ENCODE measurements at regions not wholly inside any gene's neighbourhood (a gene's known extent, or its start where the extent isn't known, plus 50 kb on each side); places are given as distances from the start of the nearest gene placed in this dataset.

DNA sequence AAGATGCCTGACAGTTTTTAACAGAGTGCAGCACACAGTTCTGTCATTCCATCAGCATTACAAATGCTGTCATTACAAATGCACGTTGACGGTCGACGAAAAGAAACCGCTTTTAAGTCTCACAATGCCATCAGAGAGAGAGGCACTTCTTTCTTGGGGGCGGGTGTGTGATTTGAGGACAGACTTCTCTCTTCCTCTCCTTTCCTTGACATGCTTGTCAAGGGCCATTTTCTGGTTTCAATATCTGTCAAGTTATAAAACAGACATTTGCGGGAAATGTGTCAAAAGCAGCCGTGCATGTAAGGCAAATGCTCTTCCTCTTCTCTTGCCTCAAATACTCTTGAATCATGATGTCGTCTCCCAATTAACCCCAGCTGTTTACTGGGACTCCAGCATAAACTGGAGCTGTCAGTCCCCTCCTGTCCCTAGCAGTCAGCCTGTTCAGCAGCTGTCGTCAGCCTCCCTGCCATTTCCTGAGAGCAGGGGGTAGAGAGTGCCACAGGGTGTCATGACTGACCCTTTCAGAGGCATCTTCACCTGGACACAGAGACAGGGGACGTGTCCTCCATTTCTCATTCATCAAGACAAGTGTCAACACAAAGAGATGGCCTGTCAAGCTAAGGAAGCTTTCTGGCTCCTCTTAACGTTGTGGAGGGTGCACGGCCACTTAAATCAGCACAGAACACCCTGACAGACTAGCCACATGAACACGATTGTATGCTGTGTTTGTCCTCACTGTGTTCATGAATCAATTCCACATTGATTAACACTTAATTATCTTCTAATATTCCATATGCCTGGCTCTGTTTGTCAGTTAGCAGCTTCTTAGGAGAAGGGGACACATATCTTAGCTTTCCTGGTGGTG, 305.4 kb upstream of the RAB6C start:
- H3K79me2 ChIP-seq (ENCODE audit: low read depth) = no peaks in the 10 kb centered on the region
- H3F3A ChIP-seq (ENCODE audit: low read depth) = no peaks in the 10 kb centered on the region
- no peak overlapping the region for H2AFZ ChIP-seq (replicated peaks)
- no peaks in the 10 kb centered on the region for H3K27me3 ChIP-seq
- TF ChIP-seq EZH2phosphoT487 (IDR thresholded peaks at IDR 0.05) (no peak), EZH2 (IDR thresholded peaks at IDR 0.05) (no peak)
- TF ChIP-seq, protein P1, sequence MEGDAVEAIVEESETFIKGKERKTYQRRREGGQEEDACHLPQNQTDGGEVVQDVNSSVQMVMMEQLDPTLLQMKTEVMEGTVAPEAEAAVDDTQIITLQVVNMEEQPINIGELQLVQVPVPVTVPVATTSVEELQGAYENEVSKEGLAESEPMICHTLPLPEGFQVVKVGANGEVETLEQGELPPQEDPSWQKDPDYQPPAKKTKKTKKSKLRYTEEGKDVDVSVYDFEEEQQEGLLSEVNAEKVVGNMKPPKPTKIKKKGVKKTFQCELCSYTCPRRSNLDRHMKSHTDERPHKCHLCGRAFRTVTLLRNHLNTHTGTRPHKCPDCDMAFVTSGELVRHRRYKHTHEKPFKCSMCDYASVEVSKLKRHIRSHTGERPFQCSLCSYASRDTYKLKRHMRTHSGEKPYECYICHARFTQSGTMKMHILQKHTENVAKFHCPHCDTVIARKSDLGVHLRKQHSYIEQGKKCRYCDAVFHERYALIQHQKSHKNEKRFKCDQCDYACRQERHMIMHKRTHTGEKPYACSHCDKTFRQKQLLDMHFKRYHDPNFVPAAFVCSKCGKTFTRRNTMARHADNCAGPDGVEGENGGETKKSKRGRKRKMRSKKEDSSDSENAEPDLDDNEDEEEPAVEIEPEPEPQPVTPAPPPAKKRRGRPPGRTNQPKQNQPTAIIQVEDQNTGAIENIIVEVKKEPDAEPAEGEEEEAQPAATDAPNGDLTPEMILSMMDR (IDR thresholded peaks at IDR 0.05) = no peak
- no peak overlapping the region for H3K9ac ChIP-seq
- H3K9me3 Mint-ChIP-seq = no peaks in the 10 kb centered on the region
- no peak overlapping the region for H3K4me2 ChIP-seq
- H3K27ac Mint-ChIP-seq = no peak overlapping the region
- H3K36me3 ChIP-seq = no peaks in the 10 kb centered on the region
- H4K20me1 ChIP-seq (ENCODE audit: low read depth) = no peaks in the 10 kb centered on the region
- H3K9me3 ChIP-seq (ENCODE audit: low read depth) = no peaks in the 10 kb centered on the region
- H3K27me3 Mint-ChIP-seq (ENCODE audit: insufficient read depth, low read depth) = peaks cover 4% of the 10 kb centered on the region
- no peak for DNase-seq (ENCODE audit: low spot score)
- H3K27ac ChIP-seq = no peak overlapping the region
- H3K4me3 ChIP-seq = no peak overlapping the region
- H3K4me3 Mint-ChIP-seq = no peak overlapping the region
- peaks cover 7% of the 10 kb centered on the region for H3K4me1 ChIP-seq
- H3K36me3 Mint-ChIP-seq = no peaks in the 10 kb centered on the region
- H3K4me1 Mint-ChIP-seq = peaks cover 13% of the 10 kb centered on the region

DNA sequence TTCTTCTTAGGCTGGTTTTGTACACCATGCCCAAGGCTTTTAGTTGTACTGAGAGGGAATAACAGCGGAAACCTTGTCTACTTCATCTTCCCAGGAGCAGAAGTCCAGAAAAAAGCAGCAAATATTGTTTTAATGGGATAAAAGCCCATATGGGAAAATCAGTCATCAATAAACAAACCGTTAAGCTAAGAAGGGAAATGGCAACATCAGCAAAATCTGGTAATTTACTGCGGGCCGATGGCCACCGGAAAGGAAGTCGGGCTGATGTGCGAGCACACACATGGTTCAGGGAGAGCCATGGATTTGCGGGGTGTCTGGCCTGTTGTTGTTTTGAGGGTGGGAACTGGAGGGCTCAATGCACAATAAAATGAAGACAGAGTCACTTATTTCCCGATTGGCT, 300.7 kb upstream of the RAB6C start:
- no peak for TF ChIP-seq EZH2 (IDR thresholded peaks at IDR 0.05)
- Mint-ChIP-seq H3K4me3 (no peak overlapping the region), H3K27ac (no peak overlapping the region), H3K9me3 (no peaks in the 10 kb centered on the region), H3K27me3 (ENCODE audit: insufficient read depth, low read depth) (peaks cover 2% of the 10 kb centered on the region), H3K36me3 (no peaks in the 10 kb centered on the region), H3K4me1 (peaks cover 6% of the 10 kb centered on the region)
- H3K4me2 ChIP-seq = no peak overlapping the region
- H3K9me3 ChIP-seq (ENCODE audit: low read depth) = no peaks in the 10 kb centered on the region
- no peak overlapping the region for H3K9ac ChIP-seq
- H3K79me2 ChIP-seq (ENCODE audit: low read depth) = no peaks in the 10 kb centered on the region
- H3K4me1 ChIP-seq = peaks cover 4% of the 10 kb centered on the region
- H3K27ac ChIP-seq = no peak overlapping the region
- H4K20me1 ChIP-seq (ENCODE audit: low read depth) = no peaks in the 10 kb centered on the region
- H3K36me3 ChIP-seq = no peaks in the 10 kb centered on the region
- no peak for DNase-seq (ENCODE audit: low spot score)
- no peaks in the 10 kb centered on the region for H3F3A ChIP-seq (ENCODE audit: low read depth)
- H3K4me3 ChIP-seq = no peak overlapping the region
- no peaks in the 10 kb centered on the region for H3K27me3 ChIP-seq
- no peak overlapping the region for H2AFZ ChIP-seq (replicated peaks)

DNA sequence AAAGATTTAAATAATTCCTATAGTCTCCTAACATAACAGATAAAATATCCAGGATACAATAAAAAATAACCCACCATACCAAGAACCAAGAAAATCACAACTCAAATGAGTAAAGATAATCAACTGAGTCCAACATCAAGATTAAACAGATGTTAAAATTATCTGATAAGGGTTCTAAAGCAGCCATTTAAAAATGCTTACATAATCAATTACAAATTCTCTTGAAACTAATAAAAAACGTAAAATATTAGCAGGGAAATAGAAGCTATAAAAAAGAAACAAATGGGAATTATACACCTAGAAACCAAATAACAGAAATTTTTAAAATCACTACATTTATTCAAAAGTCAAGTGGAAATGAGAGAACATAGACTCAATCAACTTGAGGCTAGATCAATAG, 297.7 kb upstream of the RAB6C start:
- no peak overlapping the region for H3K27ac Mint-ChIP-seq
- no peaks in the 10 kb centered on the region for H3K9me3 ChIP-seq (ENCODE audit: low read depth)
- no peak overlapping the region for H3K4me2 ChIP-seq
- TF ChIP-seq EZH2phosphoT487 (IDR thresholded peaks at IDR 0.05) (no peak), EZH2 (IDR thresholded peaks at IDR 0.05) (no peak)
- TF ChIP-seq, protein P1 (IDR thresholded peaks at IDR 0.05) = no peak
- no peak for DNase-seq (ENCODE audit: low spot score)
- H3K79me2 ChIP-seq (ENCODE audit: low read depth) = no peaks in the 10 kb centered on the region
- H3K27ac ChIP-seq = no peak overlapping the region
- no peaks in the 10 kb centered on the region for H3K9me3 Mint-ChIP-seq
- H3K4me1 Mint-ChIP-seq = no peaks in the 10 kb centered on the region
- H4K20me1 ChIP-seq (ENCODE audit: low read depth) = no peaks in the 10 kb centered on the region
- no peak overlapping the region for H3K4me3 Mint-ChIP-seq
- H2AFZ ChIP-seq (replicated peaks) = no peak overlapping the region
- no peak overlapping the region for H3K9ac ChIP-seq
- H3K4me3 ChIP-seq = no peak overlapping the region
- H3K27me3 Mint-ChIP-seq (ENCODE audit: insufficient read depth, low read depth) = no peaks in the 10 kb centered on the region
- no peaks in the 10 kb centered on the region for H3F3A ChIP-seq (ENCODE audit: low read depth)
- H3K27me3 ChIP-seq = no peaks in the 10 kb centered on the region
- H3K36me3 ChIP-seq = no peaks in the 10 kb centered on the region
- no peaks in the 10 kb centered on the region for H3K4me1 ChIP-seq
- no peaks in the 10 kb centered on the region for H3K36me3 Mint-ChIP-seq

Data from neural progenitor cell (in vitro differentiated cells).